ENCODE measurements at regions not wholly inside any gene's neighbourhood (a gene's known extent, or its start where the extent isn't known, plus 50 kb on each side); places are given as distances from the start of the nearest gene placed in this dataset.

DNA sequence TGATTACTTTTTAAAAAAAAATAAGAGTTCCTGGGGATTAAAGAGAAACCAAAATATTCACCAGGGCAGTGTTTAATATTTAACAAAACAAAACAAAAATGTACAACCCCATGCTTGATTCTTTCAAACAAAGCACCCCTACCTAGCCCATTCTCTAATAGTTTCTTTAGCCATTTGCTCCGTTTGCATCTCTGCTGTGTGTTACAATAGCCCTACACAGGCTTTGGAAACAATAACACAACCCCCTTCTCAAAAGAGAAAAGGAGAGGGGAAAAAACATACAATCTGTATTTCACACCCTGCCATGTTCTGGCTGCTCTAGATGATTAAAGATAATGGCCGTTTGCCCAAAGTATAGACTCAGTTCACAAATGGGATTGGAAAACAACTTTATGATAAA lies 302.9 kb downstream of the CPS1 start:
- no peaks in the 10 kb centered on the region for H3K27me3 ChIP-seq (ENCODE audit: insufficient read depth, low read length)
- no peaks in the 10 kb centered on the region for H3K4me1 ChIP-seq (ENCODE audit: control insufficient read depth in 1 of 2, insufficient read depth in 2 of 2, low read length in 2 of 2)
- no peaks in the 10 kb centered on the region for H3K9me2 ChIP-seq (ENCODE audit: insufficient read depth)
- ChIA-PET RAD21 (ENCODE audit: low non-redundant PET in 1 of 2, low total read pairs in 2 of 2, uncharacterized antibody in 2 of 2, unreplicated experiment in 2 of 2) (no interaction called here), CTCF (no interaction called here), POLR2A (no interaction called here)
- TF ChIP-seq EZH2 (IDR thresholded peaks at IDR 0.05) (no peak), CEBPB (IDR thresholded peaks at IDR 0.05; ENCODE audit: low read depth) (no peak), EGR1 (IDR thresholded peaks at IDR 0.05; ENCODE audit: low read depth) (no peak), TCF7L2 (IDR thresholded peaks at IDR 0.05; ENCODE audit: borderline replicate concordance, extremely low read depth, insufficient read depth, insufficient read length) (no peak), POLR2AphosphoS5 (IDR thresholded peaks at IDR 0.05; ENCODE audit: low read depth, low read length) (no peak), SRF (IDR thresholded peaks at IDR 0.05; ENCODE audit: low read depth) (no peak), MAX (IDR thresholded peaks at IDR 0.05) (no peak), ZNF274 (IDR thresholded peaks at IDR 0.05; ENCODE audit: low read depth, low read length) (no peak), SP1 (IDR thresholded peaks at IDR 0.05; ENCODE audit: low read depth) (no peak), POLR2A (IDR thresholded peaks at IDR 0.05; ENCODE audit: borderline replicate concordance, extremely low read depth, insufficient read depth, insufficient read length) (no peak), ELF1 (IDR thresholded peaks at IDR 0.05; ENCODE audit: borderline replicate concordance, low read depth) (no peak), ZBTB33 (IDR thresholded peaks at IDR 0.05; ENCODE audit: extremely low read depth, insufficient replicate concordance, low read length) (no peak), EZH2phosphoT487 (IDR thresholded peaks at IDR 0.05; ENCODE audit: borderline replicate concordance) (no peak), ZFX (IDR thresholded peaks at IDR 0.05) (no peak), JUND (IDR thresholded peaks at IDR 0.05) (no peak), RAD21 (IDR thresholded peaks at IDR 0.05; ENCODE audit: low read depth) (no peak), FOSL1 (IDR thresholded peaks at IDR 0.05; ENCODE audit: low read depth) (no peak)
- TF ChIP-seq, protein P1, sequence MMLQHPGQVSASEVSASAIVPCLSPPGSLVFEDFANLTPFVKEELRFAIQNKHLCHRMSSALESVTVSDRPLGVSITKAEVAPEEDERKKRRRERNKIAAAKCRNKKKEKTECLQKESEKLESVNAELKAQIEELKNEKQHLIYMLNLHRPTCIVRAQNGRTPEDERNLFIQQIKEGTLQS (IDR thresholded peaks at IDR 0.05): no peak
- TF ChIP-seq, protein P2, sequence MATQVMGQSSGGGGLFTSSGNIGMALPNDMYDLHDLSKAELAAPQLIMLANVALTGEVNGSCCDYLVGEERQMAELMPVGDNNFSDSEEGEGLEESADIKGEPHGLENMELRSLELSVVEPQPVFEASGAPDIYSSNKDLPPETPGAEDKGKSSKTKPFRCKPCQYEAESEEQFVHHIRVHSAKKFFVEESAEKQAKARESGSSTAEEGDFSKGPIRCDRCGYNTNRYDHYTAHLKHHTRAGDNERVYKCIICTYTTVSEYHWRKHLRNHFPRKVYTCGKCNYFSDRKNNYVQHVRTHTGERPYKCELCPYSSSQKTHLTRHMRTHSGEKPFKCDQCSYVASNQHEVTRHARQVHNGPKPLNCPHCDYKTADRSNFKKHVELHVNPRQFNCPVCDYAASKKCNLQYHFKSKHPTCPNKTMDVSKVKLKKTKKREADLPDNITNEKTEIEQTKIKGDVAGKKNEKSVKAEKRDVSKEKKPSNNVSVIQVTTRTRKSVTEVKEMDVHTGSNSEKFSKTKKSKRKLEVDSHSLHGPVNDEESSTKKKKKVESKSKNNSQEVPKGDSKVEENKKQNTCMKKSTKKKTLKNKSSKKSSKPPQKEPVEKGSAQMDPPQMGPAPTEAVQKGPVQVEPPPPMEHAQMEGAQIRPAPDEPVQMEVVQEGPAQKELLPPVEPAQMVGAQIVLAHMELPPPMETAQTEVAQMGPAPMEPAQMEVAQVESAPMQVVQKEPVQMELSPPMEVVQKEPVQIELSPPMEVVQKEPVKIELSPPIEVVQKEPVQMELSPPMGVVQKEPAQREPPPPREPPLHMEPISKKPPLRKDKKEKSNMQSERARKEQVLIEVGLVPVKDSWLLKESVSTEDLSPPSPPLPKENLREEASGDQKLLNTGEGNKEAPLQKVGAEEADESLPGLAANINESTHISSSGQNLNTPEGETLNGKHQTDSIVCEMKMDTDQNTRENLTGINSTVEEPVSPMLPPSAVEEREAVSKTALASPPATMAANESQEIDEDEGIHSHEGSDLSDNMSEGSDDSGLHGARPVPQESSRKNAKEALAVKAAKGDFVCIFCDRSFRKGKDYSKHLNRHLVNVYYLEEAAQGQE (IDR thresholded peaks at IDR 0.05; ENCODE audit: low read depth): no peak
- no peak overlapping the region for H3K4me2 ChIP-seq (ENCODE audit: low read length)
- DNase-seq (ENCODE audit: low read depth, low spot score) (no peak), ATAC-seq (no peak)
- no peaks in the 10 kb centered on the region for H3K9me3 ChIP-seq (ENCODE audit: control insufficient read depth in 1 of 2, insufficient read depth in 1 of 2, low read depth in 1 of 2, low read length in 2 of 2)
- H3K9ac ChIP-seq (ENCODE audit: low read length): no peak overlapping the region
- no peaks in the 10 kb centered on the region for H3K36me3 ChIP-seq (ENCODE audit: control insufficient read depth in 1 of 2, insufficient read depth in 2 of 2, low read length in 2 of 2)
- no peak overlapping the region for H3K27ac ChIP-seq (ENCODE audit: low read depth, low read length)
- no peaks in the 10 kb centered on the region; the same call in 1 of the 2 replicates for H4K20me1 ChIP-seq (ENCODE audit: insufficient read depth)
- H2AFZ ChIP-seq (ENCODE audit: low read depth, low read length, poor library complexity, severe bottlenecking): no peak overlapping the region
- intact Hi-C loops (cut with micrococcal nuclease): no loop called here
- H3K4me3 ChIP-seq (replicated peaks in 1 of 2; ENCODE audit: low read depth in 1 of 2, low read length in 2 of 2): no peak overlapping the region
- H3K79me2 ChIP-seq (ENCODE audit: insufficient read depth, low read length): no peaks in the 10 kb centered on the region
- no TSS peak for BruUV-seq (replicated peaks)

All from HCT116 (cell line).